ENCODE measurements at regions not wholly inside any gene's neighbourhood (a gene's known extent, or its start where the extent isn't known, plus 50 kb on each side); places are given as distances from the start of the nearest gene placed in this dataset.
"Not testable (repeated sequence)": the region's sequence is repeated elsewhere in the genome, so short reads cannot be mapped to it uniquely, and the experiment has no call there.

DNA sequence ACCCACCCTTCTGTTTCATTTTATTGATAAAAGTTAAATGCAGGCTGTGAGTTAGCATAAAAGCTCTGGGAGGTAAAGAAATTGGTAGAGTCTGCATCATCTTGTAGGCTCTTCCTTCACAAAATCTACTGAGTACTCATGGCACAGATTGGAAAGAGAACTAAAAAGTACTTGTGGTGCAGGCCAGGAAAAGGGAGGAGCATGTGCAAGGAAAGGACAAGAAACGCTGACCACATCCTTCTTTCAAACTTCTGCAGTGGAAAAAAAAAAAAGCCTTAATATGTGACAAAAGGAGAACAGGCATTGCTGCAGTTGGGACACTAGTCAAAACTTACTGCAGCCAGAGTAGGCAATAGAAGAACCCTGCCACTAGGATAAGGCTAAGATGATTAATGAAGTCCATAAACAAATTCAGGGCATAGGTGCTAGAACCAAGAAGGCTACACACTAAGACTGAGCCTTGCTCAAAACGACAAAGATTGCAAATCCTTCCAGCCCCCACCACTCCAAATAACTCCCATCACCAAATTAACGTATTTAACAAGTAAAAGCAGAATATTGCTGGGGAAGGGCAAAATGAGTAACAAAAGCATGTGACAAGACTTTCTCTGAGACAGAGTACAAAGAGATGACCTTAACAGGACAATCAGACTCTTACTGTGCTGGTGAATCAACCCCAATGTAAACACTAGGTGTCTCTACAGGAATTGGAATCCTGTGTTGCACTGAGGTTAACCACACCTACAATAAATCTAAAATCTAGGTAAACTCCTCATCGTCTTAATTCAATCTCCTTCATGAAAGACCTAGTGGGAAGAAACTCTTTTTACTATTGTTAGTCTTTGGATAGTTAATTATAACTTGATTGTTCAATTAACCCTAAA is 1024.8 kb downstream of the TLE1 start:
- TF ChIP-seq, protein P1, sequence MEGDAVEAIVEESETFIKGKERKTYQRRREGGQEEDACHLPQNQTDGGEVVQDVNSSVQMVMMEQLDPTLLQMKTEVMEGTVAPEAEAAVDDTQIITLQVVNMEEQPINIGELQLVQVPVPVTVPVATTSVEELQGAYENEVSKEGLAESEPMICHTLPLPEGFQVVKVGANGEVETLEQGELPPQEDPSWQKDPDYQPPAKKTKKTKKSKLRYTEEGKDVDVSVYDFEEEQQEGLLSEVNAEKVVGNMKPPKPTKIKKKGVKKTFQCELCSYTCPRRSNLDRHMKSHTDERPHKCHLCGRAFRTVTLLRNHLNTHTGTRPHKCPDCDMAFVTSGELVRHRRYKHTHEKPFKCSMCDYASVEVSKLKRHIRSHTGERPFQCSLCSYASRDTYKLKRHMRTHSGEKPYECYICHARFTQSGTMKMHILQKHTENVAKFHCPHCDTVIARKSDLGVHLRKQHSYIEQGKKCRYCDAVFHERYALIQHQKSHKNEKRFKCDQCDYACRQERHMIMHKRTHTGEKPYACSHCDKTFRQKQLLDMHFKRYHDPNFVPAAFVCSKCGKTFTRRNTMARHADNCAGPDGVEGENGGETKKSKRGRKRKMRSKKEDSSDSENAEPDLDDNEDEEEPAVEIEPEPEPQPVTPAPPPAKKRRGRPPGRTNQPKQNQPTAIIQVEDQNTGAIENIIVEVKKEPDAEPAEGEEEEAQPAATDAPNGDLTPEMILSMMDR (IDR thresholded peaks at IDR 0.05; ENCODE audit: low read depth, low read length): peak; percentile 23; the same call in 1 of the 2 replicates
- no peak overlapping the region for H3K27ac ChIP-seq
- H3K27me3 ChIP-seq (ENCODE audit: insufficient read depth, low read depth, severe bottlenecking): no peaks in the 10 kb centered on the region
- no peak for DNase-seq
- no peaks in the 10 kb centered on the region for H3K36me3 ChIP-seq
- H3K4me3 ChIP-seq (ENCODE audit: low read depth, low read length): no peak overlapping the region
- H3K9me3 ChIP-seq (ENCODE audit: severe bottlenecking): no peaks in the 10 kb centered on the region

DNA sequence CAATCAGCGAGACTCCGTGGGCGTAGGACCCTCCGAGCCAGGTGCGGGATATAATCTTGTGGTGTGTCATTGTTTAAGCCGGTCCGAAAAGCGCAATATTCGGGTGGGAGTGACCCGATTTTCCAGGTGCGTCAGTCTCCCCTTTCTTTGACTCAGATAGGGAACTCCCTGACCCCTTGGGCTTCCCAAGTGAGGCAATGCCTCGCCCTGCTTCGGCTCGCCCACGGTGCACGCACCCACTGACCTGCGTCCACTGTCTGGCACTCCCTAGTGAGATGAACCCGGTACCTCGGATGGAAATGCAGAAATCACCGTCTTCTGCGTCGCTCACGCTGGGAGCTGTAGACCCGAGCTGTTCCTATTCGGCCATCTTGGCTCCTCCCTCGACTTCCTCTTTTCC is 1029.6 kb downstream of the TLE1 start:
- H3K9me3 ChIP-seq (ENCODE audit: severe bottlenecking); H3K27me3 ChIP-seq (ENCODE audit: insufficient read depth, low read depth, severe bottlenecking); H3K27ac ChIP-seq; H3K4me3 ChIP-seq (ENCODE audit: low read depth, low read length); DNase-seq; H3K36me3 ChIP-seq: not testable (repeated sequence)

DNA sequence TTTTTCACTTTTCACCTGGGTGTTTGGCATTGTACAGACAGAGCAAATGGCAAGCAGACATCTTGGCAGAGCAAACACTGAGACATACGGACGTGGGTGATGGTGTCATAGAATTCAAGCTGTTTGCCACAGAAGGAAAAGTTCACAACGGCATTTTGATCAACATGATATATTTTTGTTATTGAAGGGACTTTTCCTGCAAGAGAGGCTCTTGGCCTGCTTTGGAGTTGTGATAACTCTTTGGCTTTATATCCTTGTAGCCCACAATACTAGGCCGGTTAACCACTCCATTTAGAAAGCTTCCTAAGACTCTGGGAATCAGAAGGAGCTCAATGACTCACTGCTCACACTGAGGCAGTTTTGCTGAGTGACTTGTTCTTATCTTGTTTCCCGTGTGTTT is 1038.3 kb downstream of the TLE1 start:
- Histone ChIP-seq H3K9me3 (ENCODE audit: severe bottlenecking) (no peaks in the 10 kb centered on the region), H3K4me3 (ENCODE audit: low read depth, low read length) (no peak overlapping the region), H3K27ac (no peak overlapping the region), H3K27me3 (ENCODE audit: insufficient read depth, low read depth, severe bottlenecking) (no peaks in the 10 kb centered on the region), H3K36me3 (no peaks in the 10 kb centered on the region)
- no peak for DNase-seq
- TF ChIP-seq, protein P1 (IDR thresholded peaks at IDR 0.05; ENCODE audit: low read depth, low read length): no peak

DNA sequence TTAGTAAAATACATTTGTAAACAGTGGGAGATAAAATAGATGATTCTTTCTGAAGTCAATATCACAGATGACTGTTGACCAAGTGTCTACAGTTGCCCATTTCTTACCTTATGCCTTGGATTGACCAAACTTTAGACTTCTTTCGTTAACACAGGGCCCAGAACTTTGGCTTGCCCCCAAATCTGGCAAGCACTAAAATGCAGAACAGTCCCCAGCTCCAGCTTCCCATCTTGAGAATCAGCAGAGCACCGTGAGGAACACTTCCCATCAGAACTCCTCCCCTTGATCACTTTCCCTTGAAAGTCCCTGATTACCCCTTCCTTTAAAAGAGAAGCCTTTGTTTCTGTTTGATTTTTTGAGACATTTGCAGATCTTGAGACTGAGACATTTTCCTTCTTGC is 1039.9 kb downstream of the TLE1 start:
- no peak overlapping the region for H3K27ac ChIP-seq

DNA sequence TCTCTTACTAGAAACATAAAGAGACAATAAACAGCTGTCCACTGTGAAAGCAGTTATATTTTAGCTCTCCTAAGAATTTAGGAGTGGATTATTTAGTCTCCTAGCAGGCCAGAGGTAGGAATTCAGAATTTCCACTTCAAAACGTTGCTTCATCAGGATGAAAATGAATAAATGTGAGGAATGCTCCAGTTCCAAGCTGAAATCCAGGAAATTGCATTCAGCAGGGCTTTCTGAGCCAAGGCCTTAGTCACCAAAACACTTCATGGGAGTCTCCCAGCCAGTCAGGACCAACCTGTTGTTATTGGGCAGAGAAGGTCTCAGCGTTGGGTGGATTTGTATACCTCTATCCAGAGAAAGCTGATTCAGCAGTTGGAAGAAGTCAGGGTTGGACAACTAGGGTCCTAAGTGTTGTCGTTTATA is 1040.3 kb downstream of the TLE1 start:
- TF ChIP-seq, protein P1 (IDR thresholded peaks at IDR 0.05; ENCODE audit: low read depth, low read length): no peak
- no peak for DNase-seq
- H3K27ac ChIP-seq: no peak overlapping the region
- no peaks in the 10 kb centered on the region for H3K36me3 ChIP-seq
- H3K9me3 ChIP-seq (ENCODE audit: severe bottlenecking): no peaks in the 10 kb centered on the region
- no peaks in the 10 kb centered on the region for H3K27me3 ChIP-seq (ENCODE audit: insufficient read depth, low read depth, severe bottlenecking)
- H3K4me3 ChIP-seq (ENCODE audit: low read depth, low read length): no peak overlapping the region

More for the DNA sequence above, 1039.9 kb downstream of the TLE1 start:
- Histone ChIP-seq H3K36me3 (no peaks in the 10 kb centered on the region), H3K4me3 (ENCODE audit: low read depth, low read length) (no peak overlapping the region), H3K9me3 (ENCODE audit: severe bottlenecking) (no peaks in the 10 kb centered on the region), H3K27me3 (ENCODE audit: insufficient read depth, low read depth, severe bottlenecking) (no peaks in the 10 kb centered on the region)
- TF ChIP-seq, protein P1 (IDR thresholded peaks at IDR 0.05; ENCODE audit: low read depth, low read length): no peak
- DNase-seq: no peak

DNA sequence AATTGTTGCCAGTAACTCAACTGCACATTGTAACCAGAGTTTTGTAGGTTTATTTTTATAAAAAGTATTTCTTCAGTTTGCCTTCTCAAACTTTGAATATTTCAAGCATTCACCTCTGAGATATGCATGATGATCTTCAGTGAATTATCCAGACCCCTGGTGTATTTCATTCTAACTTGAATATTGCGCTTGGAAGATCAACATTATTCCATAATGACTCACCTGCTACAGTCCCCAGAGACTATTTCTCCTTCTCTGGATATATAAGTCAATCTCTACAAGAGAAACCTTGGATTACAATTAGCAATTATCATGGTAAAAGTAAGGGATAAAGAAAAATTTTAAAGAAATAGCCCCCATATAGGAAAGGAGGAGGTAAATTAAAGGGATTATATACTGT is 1041.0 kb downstream of the TLE1 start:
- Histone ChIP-seq H3K4me3 (ENCODE audit: low read depth, low read length) (no peak overlapping the region), H3K36me3 (no peaks in the 10 kb centered on the region), H3K27ac (no peak overlapping the region), H3K27me3 (ENCODE audit: insufficient read depth, low read depth, severe bottlenecking) (no peaks in the 10 kb centered on the region), H3K9me3 (ENCODE audit: severe bottlenecking) (no peaks in the 10 kb centered on the region)
- no peak for DNase-seq
- TF ChIP-seq, protein P1 (IDR thresholded peaks at IDR 0.05; ENCODE audit: low read depth, low read length): no peak

All from WERI-Rb-1 (cell line).